Vagina (tissue), 2 donors: ENCODE measurements at regions not wholly inside any gene's neighbourhood (a gene's known extent, or its start where the extent isn't known, plus 50 kb on each side); places are given as distances from the start of the nearest gene placed in this dataset.

Source experiments
- DNase-seq, 2 donors: peaks; one replicate each; pipeline ENCODE4 v3.0.0-alpha.2; 2017; ENCODE audit errors: extremely low spot score in 2 of 2
- H3K27ac ChIP-seq: fragments of 200-600 bp; sonication (generic); one replicate; pipeline ENCODE4 v1.5.1; 2019
- H3K27me3 ChIP-seq: fragments of 200-600 bp; sonication (generic); one replicate; pipeline ENCODE4 v1.5.1; 2019
- H3K36me3 ChIP-seq, 2 donors: fragments of 200-600 bp; sonication (generic); one replicate each; pipeline ENCODE4 v1.5.1; 2017 to 2019
- H3K4me1 ChIP-seq: fragments of 200-600 bp; sonication (generic); one replicate; pipeline ENCODE4 v1.5.1; 2019
- H3K4me3 ChIP-seq, 2 donors: fragments of 200-600 bp; sonication (generic); 1 replicate in 1 of 2; 2 replicates in 1 of 2; pipeline ENCODE4 v1.5.1; 2016 to 2019
- H3K9me3 ChIP-seq: fragments of 200-600 bp; sonication (generic); one replicate; pipeline ENCODE4 v1.5.1; 2019
- CTCF ChIP-seq, 3 experiments: fragments of 450-650 bp in 2 of 3; fragments of 200-600 bp in 1 of 3; sonication (generic) in 1 of 3; IDR thresholded peaks; one replicate each; pipeline ENCODE4 v1.5.1; 2017 to 2019; ENCODE audit warnings: antibody characterized with exemption in 3 of 3, mild to moderate bottlenecking in 2 of 3, moderate library complexity in 2 of 3
- POLR2A ChIP-seq, 2 donors: fragments of 450-650 bp; IDR thresholded peaks; one replicate each; pipeline ENCODE4 v1.6.1; 2017; ENCODE audit warnings: antibody characterized with exemption in 2 of 2, mild to moderate bottlenecking in 2 of 2, moderate library complexity in 2 of 2
- POLR2AphosphoS5 ChIP-seq, 2 donors: sonication (generic); formaldehyde crosslinking; IDR thresholded peaks; one replicate each; pipeline ENCODE4 v1.9.0; 2017; ENCODE audit warnings: antibody characterized with exemption in 2 of 2, mild to moderate bottlenecking in 2 of 2, low read depth in 1 of 2; ENCODE audit not compliant: insufficient read depth in 1 of 2
- intact Hi-C: fragments of 100-400 bp; cut with DNase I; formaldehyde crosslinking; loops from one replicate; pipeline ENCODE4 v1.15.1; 2023

DNA sequence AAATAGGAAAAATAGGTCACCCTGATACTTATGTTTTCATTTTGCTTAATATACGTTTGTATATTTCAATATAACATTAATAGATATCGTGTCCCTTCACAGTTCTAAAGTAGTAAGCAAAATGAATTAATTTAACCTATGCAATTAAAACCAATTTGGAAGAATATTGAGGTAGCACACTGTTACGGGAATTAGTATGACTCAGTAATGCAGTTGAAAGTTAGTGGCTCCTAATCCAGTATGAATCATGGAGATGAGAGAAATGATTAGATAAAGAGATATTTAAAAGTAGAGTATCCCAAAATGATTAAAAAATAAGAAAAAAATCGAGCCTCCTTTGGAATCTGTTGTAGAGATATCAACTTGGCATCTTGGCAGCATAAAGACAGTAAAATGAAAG, 177.0 kb upstream of the SLITRK6 start:
- no peak overlapping the region for H3K4me3 ChIP-seq
- no peaks in the 10 kb centered on the region for H3K36me3 ChIP-seq
- intact Hi-C loops: no loop called here
- TF ChIP-seq POLR2AphosphoS5 (IDR thresholded peaks at IDR 0.05; ENCODE audit: insufficient read depth in 1 of 2, low read depth in 1 of 2) (no peak), POLR2A (IDR thresholded peaks at IDR 0.05) (no peak), CTCF (IDR thresholded peaks at IDR 0.05) (no peak)
- H3K4me1 ChIP-seq: no peaks in the 10 kb centered on the region
- no peak for DNase-seq
- no peak overlapping the region for H3K27ac ChIP-seq
- H3K9me3 ChIP-seq: no peaks in the 10 kb centered on the region
- no peaks in the 10 kb centered on the region for H3K27me3 ChIP-seq

DNA sequence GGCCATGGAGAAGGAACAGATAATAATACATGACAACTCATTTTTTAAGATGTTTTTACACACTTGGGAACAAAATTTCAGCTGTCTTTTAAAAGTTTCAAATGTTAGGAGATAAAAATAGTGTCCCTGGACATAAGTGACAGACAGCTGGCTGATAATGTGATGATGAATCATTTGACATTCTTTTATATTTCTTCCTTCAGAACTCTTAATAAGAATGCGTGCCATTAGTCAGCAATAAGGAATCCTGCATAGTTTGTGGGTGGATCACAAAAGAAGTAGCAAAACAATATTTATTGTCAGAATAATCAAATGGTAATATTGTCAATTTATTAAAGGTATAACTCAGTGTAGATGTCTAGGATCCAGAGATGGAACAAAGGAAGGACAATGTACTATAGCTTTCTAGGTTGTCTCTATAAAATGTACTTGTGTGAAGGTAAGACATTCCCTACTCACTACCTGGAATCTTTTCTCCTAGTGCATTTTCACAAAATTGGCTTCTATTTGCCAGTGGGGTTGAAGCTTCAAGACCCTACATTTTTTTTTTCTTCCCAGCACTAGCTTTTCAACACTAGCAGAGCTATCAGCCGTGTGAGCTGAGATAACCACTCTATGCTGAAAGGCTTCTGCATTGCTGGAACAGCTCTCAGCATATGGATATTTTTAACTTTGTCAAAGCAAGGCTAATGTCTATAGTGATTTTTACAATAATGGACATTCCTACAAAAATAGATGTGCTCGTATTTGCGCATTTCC, 175.6 kb upstream of the SLITRK6 start:
- TF ChIP-seq POLR2AphosphoS5 (IDR thresholded peaks at IDR 0.05; ENCODE audit: insufficient read depth in 1 of 2, low read depth in 1 of 2) (no peak), CTCF (IDR thresholded peaks at IDR 0.05) (no peak), POLR2A (IDR thresholded peaks at IDR 0.05) (no peak)
- intact Hi-C loops: no loop called here
- no peak overlapping the region for H3K27ac ChIP-seq
- no peaks in the 10 kb centered on the region for H3K27me3 ChIP-seq
- H3K4me3 ChIP-seq: no peak overlapping the region
- no peaks in the 10 kb centered on the region for H3K4me1 ChIP-seq
- H3K36me3 ChIP-seq: no peaks in the 10 kb centered on the region
- DNase-seq: no peak
- no peaks in the 10 kb centered on the region for H3K9me3 ChIP-seq

GRCh38 chr13:85970727-85971126, 171.5 kb upstream of the SLITRK6 start:
- Histone ChIP-seq H3K36me3 (no peaks in the 10 kb centered on the region), H3K27ac (no peak overlapping the region)

GRCh38 chr13:85969331-85969730, 170.1 kb upstream of the SLITRK6 start:
- Histone ChIP-seq H3K36me3 (no peaks in the 10 kb centered on the region), H3K27me3 (no peaks in the 10 kb centered on the region), H3K4me1 (no peaks in the 10 kb centered on the region), H3K27ac (no peak overlapping the region), H3K4me3 (no peak overlapping the region), H3K9me3 (no peaks in the 10 kb centered on the region)
- intact Hi-C loops: no loop called here
- no peak for DNase-seq
- TF ChIP-seq POLR2A (IDR thresholded peaks at IDR 0.05): no peak
- no peak for TF ChIP-seq POLR2AphosphoS5 (IDR thresholded peaks at IDR 0.05; ENCODE audit: insufficient read depth in 1 of 2, low read depth in 1 of 2)
- TF ChIP-seq CTCF (IDR thresholded peaks at IDR 0.05): no peak

More at GRCh38 chr13:85970727-85971126, 171.5 kb upstream of the SLITRK6 start:
- no peak for DNase-seq
- no peaks in the 10 kb centered on the region for H3K4me1 ChIP-seq
- TF ChIP-seq POLR2AphosphoS5 (IDR thresholded peaks at IDR 0.05; ENCODE audit: insufficient read depth in 1 of 2, low read depth in 1 of 2) (no peak), POLR2A (IDR thresholded peaks at IDR 0.05) (no peak), CTCF (IDR thresholded peaks at IDR 0.05) (no peak)
- intact Hi-C loops: no loop called here
- H3K27me3 ChIP-seq: no peaks in the 10 kb centered on the region
- no peak overlapping the region for H3K4me3 ChIP-seq
- no peaks in the 10 kb centered on the region for H3K9me3 ChIP-seq

GRCh38 chr13:85935868-85936467, 136.7 kb upstream of the SLITRK6 start:
- TF ChIP-seq POLR2AphosphoS5 (IDR thresholded peaks at IDR 0.05; ENCODE audit: insufficient read depth in 1 of 2, low read depth in 1 of 2) (no peak), CTCF (IDR thresholded peaks at IDR 0.05) (no peak), POLR2A (IDR thresholded peaks at IDR 0.05) (no peak)
- Histone ChIP-seq H3K27ac (no peak overlapping the region), H3K36me3 (no peaks in the 10 kb centered on the region), H3K4me3 (no peak overlapping the region), H3K27me3 (no peaks in the 10 kb centered on the region), H3K9me3 (no peaks in the 10 kb centered on the region), H3K4me1 (no peaks in the 10 kb centered on the region)
- intact Hi-C loops: no loop called here
- DNase-seq: no peak
